Umbilical cord (tissue), 1 donor: ENCODE measurements at regions not wholly inside any gene's neighbourhood (a gene's known extent, or its start where the extent isn't known, plus 50 kb on each side); places are given as distances from the start of the nearest gene placed in this dataset.

Source experiments
- DNase-seq: peaks from one replicate; pipeline ENCODE4 v3.0.0-alpha.2; 2015; ENCODE audit warnings: low spot score

DNA sequence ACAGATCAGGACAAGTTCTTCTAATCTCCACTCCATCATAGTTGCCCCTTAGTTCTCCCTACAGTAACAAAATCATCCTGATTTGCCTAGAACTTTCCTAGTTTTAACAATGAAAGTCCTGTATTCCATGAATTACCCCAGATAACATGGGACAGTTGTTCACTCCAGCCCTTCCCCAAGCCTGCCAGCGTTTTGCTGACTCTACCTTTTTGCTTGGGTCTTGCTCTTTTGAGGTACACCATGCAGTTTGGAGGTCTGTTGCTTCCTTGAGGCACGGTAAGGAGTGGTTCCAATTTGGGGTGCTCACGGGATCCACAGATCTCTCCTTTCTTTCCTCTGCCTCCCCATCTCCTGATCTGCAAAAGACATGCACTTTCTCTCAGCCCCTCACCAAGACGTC lies 61.6 kb upstream of the DYRK2 start:
- DNase-seq: no peak

DNA sequence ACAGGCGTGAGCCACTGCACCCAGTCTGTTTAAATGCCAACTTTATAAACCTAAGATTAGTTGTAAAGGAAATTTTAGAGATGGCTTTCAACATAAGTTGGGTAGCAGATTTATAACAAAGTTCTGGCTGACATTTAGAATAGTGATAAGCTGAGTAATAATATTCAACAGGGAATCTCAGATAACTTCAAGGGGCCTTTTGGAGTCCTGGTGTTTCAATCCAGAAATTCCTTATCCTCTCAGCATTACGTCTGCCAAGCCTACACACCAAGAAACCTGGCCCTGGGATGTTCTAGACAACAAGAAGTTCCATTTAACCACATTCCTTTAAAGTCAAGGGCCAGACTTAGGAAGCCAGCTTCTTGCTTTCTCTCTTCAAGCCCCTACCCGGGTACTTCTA lies 59.5 kb upstream of the DYRK2 start:
- peak; percentile 61 for DNase-seq

DNA sequence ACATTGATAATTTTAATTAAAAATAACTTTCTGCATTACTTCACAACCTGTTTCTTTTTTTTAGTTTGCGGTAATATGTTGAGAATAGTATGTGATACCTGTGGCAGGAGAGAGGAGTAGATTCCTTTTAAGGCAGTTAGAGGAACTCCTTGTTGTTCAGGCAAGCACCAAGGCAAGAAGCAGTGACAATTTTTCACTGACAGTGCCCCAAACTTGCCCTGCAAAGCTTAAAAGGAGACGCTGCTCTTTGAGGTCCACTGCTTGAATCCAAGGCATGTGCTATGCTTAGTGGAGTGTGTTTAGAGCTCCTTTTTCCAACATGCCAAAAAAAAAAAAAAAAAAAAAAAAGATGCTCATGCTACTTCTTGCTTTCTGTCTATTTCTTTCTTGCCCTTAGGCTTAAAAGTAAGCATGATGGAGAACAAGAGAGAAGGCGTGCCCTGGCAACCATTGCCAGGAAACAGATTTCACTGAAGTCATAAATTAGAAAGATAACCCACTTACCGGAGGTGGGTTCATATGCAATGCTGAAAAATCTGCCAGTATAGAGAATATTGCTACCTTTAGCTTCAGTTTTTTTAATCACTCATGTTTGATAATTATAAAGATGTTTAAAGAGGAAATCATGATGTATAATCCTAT lies 58.3 kb upstream of the DYRK2 start:
- peak; percentile 70 for DNase-seq

DNA sequence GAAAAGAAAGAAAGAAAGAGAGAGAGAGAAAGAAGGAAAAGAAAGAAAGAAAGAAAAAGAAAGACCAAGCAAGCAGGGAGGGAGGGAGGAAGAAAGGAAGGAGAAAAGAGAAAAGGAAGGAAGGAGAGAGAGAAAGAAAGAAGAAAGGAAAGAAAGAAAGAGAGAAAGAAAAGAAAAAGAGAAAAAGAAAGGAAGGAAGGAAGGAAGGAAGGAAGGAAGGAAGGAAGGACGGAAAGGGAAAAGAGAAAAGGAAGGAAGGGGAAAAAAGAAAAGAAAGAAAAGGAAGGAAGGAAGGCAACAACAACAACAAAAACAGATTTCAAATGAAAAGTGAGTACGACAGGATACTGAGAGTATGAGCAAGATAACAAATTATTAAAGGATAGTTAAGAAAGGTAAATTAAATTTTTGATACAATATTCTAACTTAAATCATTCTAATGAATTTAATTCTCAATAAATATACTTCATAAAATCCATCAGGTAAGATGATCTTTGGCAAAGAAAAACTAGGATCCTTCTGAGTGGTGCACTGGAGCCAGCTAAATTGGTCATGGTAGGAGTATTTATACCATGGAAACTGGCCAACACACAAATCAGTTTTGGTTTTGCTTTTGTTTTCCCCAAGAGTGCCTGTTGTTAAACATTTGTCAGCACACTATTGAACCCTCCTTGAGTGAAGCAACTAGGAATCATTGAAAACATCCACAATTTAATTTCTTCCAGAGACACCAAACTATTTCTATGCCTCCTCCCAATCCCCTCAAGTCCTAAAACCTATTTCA lies 56.1 kb upstream of the DYRK2 start:
- DNase-seq: no peak

DNA sequence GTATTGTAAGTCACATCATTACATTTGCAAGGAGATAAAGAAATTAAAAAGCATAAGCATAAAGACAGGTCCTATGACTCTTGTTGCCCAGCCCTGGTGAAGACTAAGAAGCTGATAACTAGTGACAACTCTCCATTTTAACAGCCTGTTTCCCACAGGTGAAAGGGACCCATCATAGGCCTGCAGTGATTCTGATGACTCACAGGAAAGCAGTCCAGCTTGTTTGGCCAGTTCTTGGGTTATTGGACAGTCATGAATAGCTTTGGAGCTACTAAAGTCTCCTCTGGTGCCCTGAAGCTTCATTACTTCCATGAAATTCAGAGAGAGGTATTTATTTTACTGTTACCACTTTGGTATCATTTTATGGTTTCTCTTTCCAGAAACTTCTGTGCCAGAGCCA lies 55.5 kb upstream of the DYRK2 start:
- peak; percentile 53 for DNase-seq

DNA sequence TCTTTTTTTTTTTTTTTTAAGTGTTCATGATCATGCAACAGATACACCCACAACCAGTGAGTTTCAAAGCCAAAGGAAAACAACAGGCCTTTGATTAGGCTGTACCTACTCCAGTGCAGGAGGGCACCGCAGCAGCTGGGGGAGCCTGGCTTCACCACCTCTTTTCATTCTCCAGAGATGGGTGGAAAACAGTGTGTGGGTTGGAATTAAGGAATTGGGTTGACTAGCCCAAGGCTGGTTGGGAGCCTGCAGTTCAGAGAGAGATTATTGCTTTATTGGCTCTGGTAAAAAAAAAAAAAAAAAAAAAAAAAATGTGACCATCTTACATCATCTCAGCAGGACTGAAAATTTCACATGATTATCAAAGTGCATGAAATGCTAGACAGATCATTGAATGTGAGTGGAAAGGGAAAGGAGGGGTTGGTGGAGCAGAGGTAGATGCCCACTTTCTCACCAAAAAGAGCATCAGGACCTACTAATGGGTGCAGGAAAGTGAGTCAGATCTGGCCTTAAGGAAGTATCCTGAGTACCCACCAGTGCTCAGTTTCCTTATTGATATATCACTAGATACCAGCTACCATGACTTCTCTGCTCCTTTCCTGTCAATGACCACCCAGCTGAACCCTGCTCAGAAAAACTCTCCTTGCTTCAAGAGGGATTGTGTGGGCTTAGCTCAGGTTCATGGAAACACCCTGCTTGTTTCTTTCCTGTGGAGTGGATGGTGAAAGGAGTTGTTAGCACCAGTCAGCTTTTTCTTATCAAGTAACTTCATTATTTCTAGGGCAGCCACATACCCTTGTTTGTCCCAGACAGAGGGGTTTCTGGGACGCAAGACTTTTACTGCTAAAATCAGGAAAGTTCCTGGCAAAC lies 54.8 kb upstream of the DYRK2 start:
- DNase-seq: no peak

DNA sequence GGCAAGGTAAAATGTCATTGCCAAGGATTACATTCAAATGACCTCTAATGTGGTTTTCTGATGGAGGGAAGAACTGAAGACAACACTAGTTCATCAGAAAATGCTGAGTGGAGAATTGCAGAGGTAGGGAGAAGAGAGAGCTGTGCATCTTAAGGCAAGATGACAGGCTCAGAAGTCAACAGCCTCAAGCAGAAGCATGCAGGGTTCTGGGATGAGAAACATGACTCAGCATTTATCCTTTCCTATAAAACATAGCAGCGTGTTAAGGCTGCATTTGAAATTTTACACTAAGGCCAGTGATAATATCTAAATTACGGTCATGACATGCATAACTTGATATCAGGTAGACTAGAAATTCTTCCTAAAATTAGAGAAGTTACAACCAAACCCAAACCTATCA lies 53.7 kb upstream of the DYRK2 start:
- peak; percentile 48 for DNase-seq

DNA sequence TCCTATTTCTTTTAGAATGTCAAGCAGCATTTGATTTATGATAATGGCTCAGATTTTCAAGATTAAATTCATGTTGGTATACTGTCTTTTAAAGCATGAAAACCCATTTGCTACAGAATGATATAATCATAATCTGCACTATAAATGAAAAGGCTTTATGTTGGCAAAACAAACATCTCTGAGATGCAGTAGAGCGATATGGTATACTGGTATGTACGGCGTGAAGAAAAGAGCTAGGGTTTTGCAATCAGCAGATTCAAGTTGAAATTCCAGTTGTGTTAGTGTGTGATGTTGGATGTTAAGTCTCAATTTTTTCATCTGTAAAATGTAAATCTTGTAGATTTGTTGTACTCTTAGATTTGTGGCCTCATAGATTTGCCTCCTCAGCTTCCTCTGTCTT lies 53.2 kb upstream of the DYRK2 start:
- DNase-seq: peak; percentile 30

DNA sequence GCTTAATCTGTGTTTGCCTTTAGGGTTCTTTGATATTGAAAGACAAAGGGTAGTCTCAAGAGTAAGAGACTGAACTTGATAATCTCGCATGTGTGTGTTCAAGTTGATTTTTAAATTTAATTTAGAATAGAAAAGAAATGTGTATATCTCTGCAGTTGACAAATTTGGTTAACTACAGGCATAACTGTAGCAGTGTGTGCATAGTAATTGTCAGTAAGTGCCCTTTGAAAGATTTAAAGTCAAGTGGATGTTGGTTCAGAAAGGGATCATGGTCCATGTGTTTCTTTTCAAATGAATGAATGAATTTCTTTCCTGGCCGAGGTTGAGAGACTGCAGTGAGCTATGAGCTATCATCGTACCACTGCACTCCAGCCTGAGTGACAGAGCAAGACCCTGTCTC lies 49.9 kb upstream of the DYRK2 start:
- DNase-seq: no peak
